CD14-positive monocyte (primary cell): ENCODE measurements at regions not wholly inside any gene's neighbourhood (a gene's known extent, or its start where the extent isn't known, plus 50 kb on each side); places are given as distances from the start of the nearest gene placed in this dataset.

ENCODE experiments used
- DNase-seq, 3 donors: peaks; one replicate each; pipeline ENCODE4 v3.0.0-alpha.2; 2011 to 2022
- H2AFZ ChIP-seq: 2 replicates; pipeline ENCODE4 v1.6.0; 2012; ENCODE audit warnings: mild to moderate bottlenecking, low read depth, low read length, inconsistent platforms; ENCODE audit not compliant: insufficient read depth, poor library complexity, severe bottlenecking
- H3K27ac ChIP-seq, 2 donors: 1 replicate in 1 of 2; 2 replicates in 1 of 2; pipeline ENCODE4 v1.5.1; 2012 to 2013; ENCODE audit warnings: low read length in 2 of 2, control low read depth in 1 of 2, inconsistent platforms in 1 of 2, low read depth in 1 of 2, mild to moderate bottlenecking in 1 of 2
- H3K27me3 ChIP-seq, 2 donors: one replicate each; pipeline versions ENCODE4 v1.6.0 to v1.6.1; 2011 to 2013; ENCODE audit warnings: low read length in 2 of 2; ENCODE audit not compliant: control insufficient read depth in 2 of 2, insufficient read depth in 2 of 2
- H3K36me3 ChIP-seq, 2 donors: replicated peaks in 1 of 2; 1 replicate in 1 of 2; 2 replicates in 1 of 2; pipeline versions ENCODE4 v1.5.1 to v1.6.1; 2012 to 2013; ENCODE audit warnings: low read length in 2 of 2, control low read depth in 1 of 2, inconsistent platforms in 1 of 2, mild to moderate bottlenecking in 1 of 2; ENCODE audit not compliant: insufficient read depth in 2 of 2, control insufficient read depth in 1 of 2
- H3K4me1 ChIP-seq, 2 donors: 1 replicate in 1 of 2; 2 replicates in 1 of 2; pipeline versions ENCODE4 v1.5.1 to v1.6.1; 2012 to 2013; ENCODE audit warnings: low read length in 2 of 2, control low read depth in 1 of 2, inconsistent platforms in 1 of 2, mild to moderate bottlenecking in 1 of 2, moderate library complexity in 1 of 2; ENCODE audit not compliant: insufficient read depth in 2 of 2, control insufficient read depth in 1 of 2
- H3K4me2 ChIP-seq: replicated peaks from 2 replicates; pipeline ENCODE3; 2012; ENCODE audit warnings: low read length, moderate library complexity, mild to moderate bottlenecking; ENCODE audit not compliant: poor library complexity, severe bottlenecking; ENCODE audit errors: extremely low read depth
- H3K4me3 ChIP-seq, 3 experiments: fragments of 200-600 bp in 1 of 3; sonication (generic) in 1 of 3; replicated peaks in 1 of 3; 1 replicate in 2 of 3; 2 replicates in 1 of 3; pipeline ENCODE4 v1.5.1; 2011 to 2013; ENCODE audit warnings: low read length in 3 of 3, mild to moderate bottlenecking in 3 of 3, control low read depth in 2 of 3, low read depth in 2 of 3, inconsistent platforms in 1 of 3, moderate library complexity in 1 of 3
- H3K79me2 ChIP-seq: 2 replicates; pipeline ENCODE4 v1.6.0; 2012; ENCODE audit warnings: mild to moderate bottlenecking, control low read depth, inconsistent platforms, low read length, moderate library complexity; ENCODE audit not compliant: insufficient read depth
- H3K9ac ChIP-seq: 2 replicates; pipeline ENCODE4 v1.6.0; 2017; ENCODE audit warnings: low read length, mild to moderate bottlenecking; ENCODE audit not compliant: insufficient read depth, poor library complexity, severe bottlenecking
- H3K9me3 ChIP-seq, 2 donors: replicated peaks in 1 of 2; 1 replicate in 1 of 2; 2 replicates in 1 of 2; pipeline versions ENCODE4 v1.5.1 to v1.6.1; 2012 to 2013; ENCODE audit warnings: low read length in 2 of 2, control low read depth in 1 of 2; ENCODE audit not compliant: control insufficient read depth in 1 of 2, insufficient read depth in 1 of 2
- H4K20me1 ChIP-seq: 2 replicates; pipeline ENCODE4 v1.6.0; 2012; ENCODE audit warnings: mild to moderate bottlenecking, low read length, control low read depth, moderate library complexity; ENCODE audit not compliant: insufficient read depth
- H3K27ac Mint-ChIP-seq, 7 donors: one replicate each; pipeline ENCODE4 v1.8.0; 2020; ENCODE audit warnings: mild to moderate bottlenecking in 7 of 7, mixed read lengths in 7 of 7, moderate library complexity in 6 of 7, inconsistent platforms in 2 of 7
- H3K27me3 Mint-ChIP-seq, 3 donors: one replicate each; pipeline ENCODE4 v1.8.0; 2021 to 2022; ENCODE audit warnings: low read depth in 3 of 3, mild to moderate bottlenecking in 3 of 3, mixed read lengths in 3 of 3, moderate library complexity in 3 of 3, inconsistent platforms in 1 of 3
- H3K36me3 Mint-ChIP-seq, 2 donors: one replicate each; pipeline ENCODE4 v1.8.0; 2020; ENCODE audit warnings: mixed read lengths in 2 of 2, inconsistent platforms in 1 of 2, mild to moderate bottlenecking in 1 of 2
- H3K4me1 Mint-ChIP-seq: one replicate; pipeline ENCODE4 v1.8.0; 2020; ENCODE audit warnings: mild to moderate bottlenecking, mixed read lengths
- H3K4me3 Mint-ChIP-seq, 2 donors: one replicate each; pipeline ENCODE4 v1.8.0; 2020; ENCODE audit warnings: mild to moderate bottlenecking in 2 of 2, mixed read lengths in 2 of 2, moderate library complexity in 1 of 2
- H3K9me3 Mint-ChIP-seq, 7 donors: one replicate each; pipeline ENCODE4 v1.8.0; 2020 to 2022; ENCODE audit warnings: mixed read lengths in 7 of 7, mild to moderate bottlenecking in 6 of 7, moderate library complexity in 6 of 7, inconsistent platforms in 2 of 7
- intact Hi-C, 2 donors: fragments of 100-400 bp; cut with micrococcal nuclease; formaldehyde crosslinking; loops; one replicate each; pipeline versions ENCODE4 v1.15.0 to v1.15.1; 2023
- TF ChIP-seq, protein P1 (sequence below): fragments of 200-600 bp; IDR thresholded peaks from one replicate; pipeline ENCODE4 v1.8.0; 2022; ENCODE audit warnings: antibody characterized with exemption, mild to moderate bottlenecking

DNA sequence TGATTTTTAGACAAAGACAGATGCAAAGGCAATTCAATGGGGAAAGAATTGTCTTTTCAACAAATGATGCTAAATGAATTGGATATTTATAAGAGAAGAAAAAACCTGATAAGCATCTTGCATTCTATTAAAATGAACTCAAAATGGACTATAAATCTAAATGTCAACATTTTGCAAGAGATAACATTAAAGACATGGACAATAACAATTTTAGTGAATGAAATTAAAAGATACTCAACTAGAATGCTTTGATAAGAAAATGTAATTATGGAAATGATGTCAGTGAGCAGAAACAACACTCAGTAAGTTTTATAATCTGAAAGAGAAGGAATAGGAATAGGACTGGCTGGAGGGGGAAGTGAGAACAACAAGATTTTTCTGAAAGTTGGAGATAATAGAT, 421.7 kb downstream of the C6orf118 start:
- H3K9ac ChIP-seq, result no peak overlapping the region
- H3K9me3 ChIP-seq, result no peaks in the 10 kb centered on the region
- DNase-seq, result no peak
- Mint-ChIP-seq H3K9me3 (peaks cover 0 to 10% (median 0%) of the 10 kb centered on the region in 7 donors), H3K27me3 (no peaks in the 10 kb centered on the region), H3K27ac (no peak overlapping the region), H3K4me3 (no peak overlapping the region), H3K4me1 (no peaks in the 10 kb centered on the region), H3K36me3 (no peaks in the 10 kb centered on the region)
- H3K27me3 ChIP-seq, result no peaks in the 10 kb centered on the region
- TF ChIP-seq, protein P1, sequence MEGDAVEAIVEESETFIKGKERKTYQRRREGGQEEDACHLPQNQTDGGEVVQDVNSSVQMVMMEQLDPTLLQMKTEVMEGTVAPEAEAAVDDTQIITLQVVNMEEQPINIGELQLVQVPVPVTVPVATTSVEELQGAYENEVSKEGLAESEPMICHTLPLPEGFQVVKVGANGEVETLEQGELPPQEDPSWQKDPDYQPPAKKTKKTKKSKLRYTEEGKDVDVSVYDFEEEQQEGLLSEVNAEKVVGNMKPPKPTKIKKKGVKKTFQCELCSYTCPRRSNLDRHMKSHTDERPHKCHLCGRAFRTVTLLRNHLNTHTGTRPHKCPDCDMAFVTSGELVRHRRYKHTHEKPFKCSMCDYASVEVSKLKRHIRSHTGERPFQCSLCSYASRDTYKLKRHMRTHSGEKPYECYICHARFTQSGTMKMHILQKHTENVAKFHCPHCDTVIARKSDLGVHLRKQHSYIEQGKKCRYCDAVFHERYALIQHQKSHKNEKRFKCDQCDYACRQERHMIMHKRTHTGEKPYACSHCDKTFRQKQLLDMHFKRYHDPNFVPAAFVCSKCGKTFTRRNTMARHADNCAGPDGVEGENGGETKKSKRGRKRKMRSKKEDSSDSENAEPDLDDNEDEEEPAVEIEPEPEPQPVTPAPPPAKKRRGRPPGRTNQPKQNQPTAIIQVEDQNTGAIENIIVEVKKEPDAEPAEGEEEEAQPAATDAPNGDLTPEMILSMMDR, result no peak
- no peak overlapping the region for H2AFZ ChIP-seq
- no peaks in the 10 kb centered on the region for H3K36me3 ChIP-seq
- H3K4me2 ChIP-seq, result no peak overlapping the region
- intact Hi-C loops, result no loop called here
- no peaks in the 10 kb centered on the region for H3K4me1 ChIP-seq
- no peaks in the 10 kb centered on the region for H3K79me2 ChIP-seq
- H3K27ac ChIP-seq, result no peak overlapping the region
- no peak overlapping the region for H3K4me3 ChIP-seq
- H4K20me1 ChIP-seq, result no peaks in the 10 kb centered on the region

DNA sequence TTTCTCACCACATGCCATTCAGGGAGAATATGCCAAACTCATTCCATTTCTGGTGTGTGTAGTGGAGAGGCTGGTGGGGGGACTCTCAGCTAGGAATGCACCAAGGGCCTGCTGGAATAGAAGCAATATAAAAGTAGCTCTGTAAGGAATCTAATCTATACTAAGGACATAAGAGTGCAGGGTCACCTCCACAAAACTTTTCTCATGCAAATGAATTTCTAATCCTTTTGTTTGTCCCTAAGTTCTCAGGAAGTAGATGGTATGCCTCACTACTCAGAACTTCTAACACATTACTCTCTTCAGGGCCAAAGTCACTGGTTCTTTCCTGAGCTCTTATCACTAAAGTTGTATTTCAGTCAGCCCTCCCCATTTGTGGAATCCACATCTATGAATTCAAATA, 427.2 kb downstream of the C6orf118 start:
- H3K27ac Mint-ChIP-seq, result no peak overlapping the region

More for the DNA sequence above, 427.2 kb downstream of the C6orf118 start:
- no peaks in the 10 kb centered on the region for H3K27me3 ChIP-seq
- Mint-ChIP-seq H3K36me3 (no peaks in the 10 kb centered on the region), H3K4me3 (no peak overlapping the region), H3K9me3 (peaks cover 0 to 14% (median 0%) of the 10 kb centered on the region in 7 donors), H3K27me3 (no peaks in the 10 kb centered on the region), H3K4me1 (no peaks in the 10 kb centered on the region)
- H2AFZ ChIP-seq, result no peak overlapping the region
- H3K9ac ChIP-seq, result no peak overlapping the region
- TF ChIP-seq, protein P1, result no peak
- H3K9me3 ChIP-seq, result peaks cover 0 to 3% of the 10 kb centered on the region in 2 donors
- no peak overlapping the region for H3K4me3 ChIP-seq
- intact Hi-C loops, result no loop called here
- no peaks in the 10 kb centered on the region for H3K4me1 ChIP-seq
- no peaks in the 10 kb centered on the region for H4K20me1 ChIP-seq
- DNase-seq, result no peak
- no peaks in the 10 kb centered on the region for H3K36me3 ChIP-seq
- H3K4me2 ChIP-seq, result no peak overlapping the region
- H3K79me2 ChIP-seq, result no peaks in the 10 kb centered on the region
- no peak overlapping the region for H3K27ac ChIP-seq
